HG03064 (cell line): ENCODE measurements at regions not wholly inside any gene's neighbourhood (a gene's known extent, or its start where the extent isn't known, plus 50 kb on each side); places are given as distances from the start of the nearest gene placed in this dataset.

ENCODE experiments used
- ATAC-seq: cut with Tn5 transposase; IDR thresholded peaks from one replicate; pipeline ENCODE4 v1.9.1; 2021; ENCODE audit warnings: low read depth; ENCODE audit not compliant: unreplicated experiment

DNA sequence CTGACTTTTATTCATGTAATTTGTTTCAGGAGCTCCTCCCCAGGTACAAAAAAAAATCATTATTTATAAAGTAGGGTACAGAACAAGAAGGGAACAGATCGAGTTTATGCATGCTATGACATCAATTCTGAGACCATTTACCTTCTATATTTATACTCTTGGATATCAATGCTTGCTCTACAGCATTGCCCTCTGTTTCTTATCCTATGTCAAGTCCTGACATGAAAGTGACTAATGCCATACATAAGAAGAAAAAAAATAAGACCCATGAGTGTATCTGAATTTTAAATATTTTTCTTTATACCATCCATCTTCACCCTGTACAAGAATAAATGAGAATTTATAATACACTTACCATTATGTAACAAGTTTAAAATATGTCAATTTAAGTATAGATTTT is 2016.3 kb upstream of the CDH9 start:
- ATAC-seq = no peak

DNA sequence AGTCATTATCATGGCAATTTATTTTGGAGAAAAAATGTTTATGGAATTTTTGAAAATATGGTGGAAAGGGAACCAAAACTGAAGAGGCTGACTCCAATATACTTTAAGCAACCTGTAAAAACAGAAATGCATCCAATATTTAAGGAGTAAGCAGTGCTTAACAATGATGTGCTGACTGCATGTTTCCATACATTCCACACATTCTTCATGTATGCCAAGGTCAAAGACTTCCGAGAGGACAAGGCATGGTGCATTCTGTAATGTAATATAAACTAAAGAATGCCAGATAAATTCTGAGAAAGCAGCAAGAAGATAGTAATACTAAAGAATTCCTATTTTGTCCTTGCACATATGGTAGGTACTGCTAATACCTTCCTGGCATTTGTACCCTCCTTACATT is 2015.9 kb upstream of the CDH9 start:
- no peak for ATAC-seq

DNA sequence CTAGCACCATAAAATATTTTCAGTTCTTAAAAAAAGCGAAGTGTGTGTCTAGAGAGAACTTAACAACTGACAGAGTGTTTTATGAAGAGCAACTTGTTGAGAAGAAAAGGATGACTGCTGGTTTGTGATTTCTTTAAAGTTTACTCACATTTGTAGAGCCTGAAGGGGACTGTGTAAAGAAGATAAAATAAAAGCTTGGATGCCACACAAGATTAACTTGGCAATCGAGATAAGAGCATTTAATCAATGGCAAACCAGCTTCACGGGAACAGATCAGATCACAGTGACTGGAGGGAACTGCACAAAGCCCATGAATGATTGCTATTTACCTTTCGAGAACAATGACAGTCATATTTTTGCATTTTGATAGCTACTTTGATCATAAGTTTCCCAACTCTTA is 2013.1 kb upstream of the CDH9 start:
- ATAC-seq = no peak

DNA sequence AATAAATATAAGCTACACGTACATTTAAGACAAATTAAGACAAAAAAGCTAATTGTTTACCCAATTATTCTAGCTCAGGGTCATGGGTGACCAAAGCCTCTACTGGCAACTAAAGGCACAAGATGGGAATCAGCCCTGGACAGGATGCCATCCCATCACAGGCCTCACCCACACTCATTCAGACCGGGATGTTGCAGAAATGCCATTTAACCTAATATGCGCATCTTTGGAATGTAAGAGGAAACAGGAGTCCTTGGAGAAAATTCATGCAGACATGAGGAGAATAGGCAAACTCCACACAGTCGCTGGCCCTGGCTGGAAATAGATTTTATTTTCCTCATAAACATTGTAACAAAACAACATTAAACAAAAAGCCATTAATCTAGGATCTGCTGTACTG is 2003.8 kb upstream of the CDH9 start:
- ATAC-seq = no peak

DNA sequence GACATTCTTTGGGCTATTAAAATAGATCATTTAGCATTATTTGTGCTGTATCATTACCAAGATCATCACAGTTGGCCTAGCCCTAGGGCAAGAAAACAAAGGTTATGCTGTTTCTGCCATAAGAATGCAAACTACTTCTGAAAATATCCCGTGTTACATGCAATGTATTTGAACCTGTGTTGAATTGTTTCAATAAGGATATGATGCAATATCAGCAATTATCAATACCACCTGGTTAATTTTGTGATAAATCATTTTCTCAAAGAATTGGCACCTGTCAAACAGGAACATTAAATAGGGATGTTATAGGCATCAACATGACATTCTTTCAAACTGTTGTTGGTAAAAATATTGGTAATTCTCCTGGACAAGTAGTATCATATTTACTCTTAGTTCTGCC is 2002.0 kb upstream of the CDH9 start:
- no peak for ATAC-seq

DNA sequence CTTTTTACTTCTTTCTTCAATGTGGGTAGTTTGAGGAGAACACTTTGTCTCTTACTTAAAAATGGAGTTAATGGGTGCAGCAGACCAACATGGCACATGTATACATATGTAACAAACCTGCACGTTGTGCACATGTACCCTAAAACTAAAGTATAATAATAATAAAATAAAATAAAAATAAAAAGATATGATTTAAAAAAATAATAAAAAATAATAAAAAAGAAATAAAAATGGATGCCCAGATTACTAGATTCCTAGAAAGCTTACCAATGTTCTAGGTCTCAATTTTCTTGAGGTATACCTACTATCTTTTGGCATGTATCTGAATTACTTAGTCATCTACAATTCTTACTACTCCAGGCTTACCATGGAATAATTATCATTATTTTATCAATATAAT is 2001.6 kb upstream of the CDH9 start:
- no peak for ATAC-seq

DNA sequence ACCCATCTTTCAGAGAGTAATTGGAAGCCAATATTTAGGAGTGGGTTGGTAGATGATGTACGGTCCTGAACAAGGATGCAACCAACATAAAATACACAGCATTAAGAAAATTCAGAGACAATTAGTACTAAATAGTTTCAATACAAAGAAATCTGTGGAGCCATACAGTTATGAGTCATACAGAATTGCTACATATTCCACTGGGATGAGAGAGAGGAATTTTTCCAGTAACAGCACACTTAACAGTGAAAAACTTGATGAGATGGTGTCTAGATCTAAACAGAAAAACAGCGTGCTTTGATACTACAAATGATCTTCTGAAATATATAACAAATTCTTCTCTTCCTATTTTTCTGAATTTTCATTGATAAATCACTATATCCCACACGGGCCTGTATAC is 1999.3 kb upstream of the CDH9 start:
- no peak for ATAC-seq

DNA sequence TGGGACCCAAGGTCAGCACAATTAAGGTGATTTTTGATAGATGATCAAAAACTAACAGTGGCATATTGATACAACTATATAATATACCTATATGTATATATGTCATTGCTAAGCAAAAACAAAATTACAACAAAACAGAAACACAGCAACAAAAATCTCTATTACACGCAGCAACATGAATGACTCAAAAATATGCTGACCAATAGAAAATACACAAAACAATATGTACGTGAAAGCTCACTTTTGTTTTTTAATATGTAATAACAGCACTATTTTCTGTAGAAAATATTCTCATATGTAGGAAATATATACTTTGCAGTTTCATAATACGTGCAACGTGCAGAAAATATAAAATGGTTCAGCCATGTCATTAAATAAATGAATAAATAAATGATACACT is 1985.7 kb upstream of the CDH9 start:
- ATAC-seq = no peak

DNA sequence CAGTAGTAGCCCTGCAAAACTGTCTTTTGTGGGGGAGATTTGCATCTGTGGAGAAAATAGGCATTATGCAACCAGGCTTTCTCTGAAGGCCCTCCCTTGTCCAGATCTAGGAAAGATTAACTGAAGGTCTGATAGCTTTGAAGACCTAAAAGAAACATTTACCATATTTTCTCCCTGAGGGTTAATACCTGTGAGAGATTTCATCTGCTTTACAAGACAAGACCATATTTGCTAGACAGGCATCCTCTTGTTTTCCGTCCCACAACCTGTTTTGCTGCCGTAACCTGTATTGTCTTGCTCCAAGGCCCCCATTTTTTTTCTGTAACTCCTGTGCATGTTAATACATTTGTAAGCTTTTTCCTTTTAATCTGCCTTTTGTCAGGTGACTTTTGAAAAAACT is 1985.2 kb upstream of the CDH9 start:
- no peak for ATAC-seq

DNA sequence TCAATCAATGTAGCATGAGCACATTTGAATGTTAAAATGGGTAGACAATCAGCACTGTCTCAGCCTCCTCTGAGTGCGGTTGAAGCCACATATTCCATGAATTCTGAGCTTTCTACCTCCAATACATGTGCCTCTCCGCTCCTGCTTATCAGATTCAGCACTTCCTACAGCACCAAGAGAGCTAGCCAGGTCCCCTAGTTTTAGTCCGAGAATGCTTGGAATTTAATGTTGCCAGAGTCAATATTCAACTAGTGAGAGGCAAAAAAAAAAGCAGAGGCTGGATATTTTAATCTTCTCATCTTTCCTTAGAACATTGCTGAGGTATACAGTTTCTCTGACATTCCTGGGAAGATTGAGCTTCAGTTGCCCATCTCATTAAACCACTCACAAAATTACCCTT is 1979.1 kb upstream of the CDH9 start:
- no peak for ATAC-seq

DNA sequence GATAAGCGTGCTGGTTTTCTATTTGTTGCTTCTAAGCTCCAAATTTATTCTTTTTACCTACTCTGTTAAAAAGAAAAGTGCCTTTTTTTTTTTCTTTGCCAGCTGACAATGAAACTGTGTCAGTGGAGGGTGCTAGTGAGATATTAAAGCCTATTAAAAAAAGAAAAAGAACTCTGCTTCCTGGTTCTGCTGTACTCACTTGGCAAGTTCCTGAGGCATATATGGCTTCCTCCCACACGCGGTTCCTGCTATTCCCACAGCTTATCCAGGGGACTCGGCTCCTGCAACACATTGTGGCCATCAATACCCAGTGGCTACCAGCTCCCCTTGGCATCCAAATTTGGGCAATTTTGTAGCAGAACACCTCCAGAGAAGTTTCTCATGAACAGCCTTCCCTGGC is 1977.7 kb upstream of the CDH9 start:
- ATAC-seq = no peak

DNA sequence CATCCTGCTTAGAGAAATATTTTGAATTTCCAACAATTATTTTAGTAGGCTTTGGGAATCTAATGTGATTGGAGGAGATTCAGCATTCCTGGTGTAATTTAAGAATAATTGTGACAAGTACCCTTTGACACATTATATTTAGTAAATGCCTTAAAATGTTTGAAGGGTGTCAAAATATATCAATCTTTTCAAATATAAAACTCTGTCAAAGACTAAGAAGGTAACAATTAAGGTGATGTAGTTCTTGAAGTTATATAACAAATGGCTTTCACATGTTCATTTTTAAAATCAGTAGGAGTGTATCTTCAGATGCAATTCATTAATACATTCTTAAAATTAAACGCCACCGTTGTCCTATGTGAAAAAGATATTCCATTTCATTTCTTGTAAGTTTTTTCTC is 1977.1 kb upstream of the CDH9 start:
- ATAC-seq = no peak

DNA sequence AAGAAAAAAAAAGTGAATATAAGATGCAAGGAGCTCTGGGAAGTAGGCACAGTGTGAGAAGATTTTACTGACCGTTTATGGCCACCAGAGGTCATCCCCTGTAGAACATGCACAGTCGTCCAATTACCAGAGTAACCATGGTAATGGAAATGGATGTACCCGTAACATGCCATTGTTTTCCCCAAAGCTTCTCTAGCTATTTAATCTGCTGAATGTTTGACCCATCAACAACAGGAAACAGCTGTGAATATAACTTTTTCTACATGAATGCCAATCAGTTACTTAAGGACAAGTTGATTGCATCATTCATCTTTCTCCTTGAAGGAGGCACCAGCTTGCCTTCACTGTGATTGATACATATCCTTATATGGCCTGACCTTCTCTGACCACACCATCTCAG is 1967.0 kb upstream of the CDH9 start:
- no peak for ATAC-seq

DNA sequence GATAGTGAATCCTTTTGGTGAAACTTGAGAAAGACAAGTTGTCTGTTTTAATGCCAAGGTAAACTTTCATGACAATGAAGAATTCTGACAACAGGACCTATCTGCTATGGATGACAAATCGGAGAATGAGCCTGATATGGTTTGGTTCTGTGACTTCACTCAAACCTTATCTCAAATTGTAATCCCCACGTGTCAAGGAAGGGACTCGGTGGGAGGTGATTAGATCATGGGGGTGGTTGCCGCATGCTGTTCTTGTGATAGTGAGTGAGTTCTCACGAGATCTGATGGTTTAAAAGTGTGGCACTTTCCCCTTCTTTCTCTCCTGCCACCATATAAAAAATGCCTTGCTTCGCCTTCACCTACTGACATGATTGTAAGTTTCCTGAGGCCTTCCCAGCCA is 1964.1 kb upstream of the CDH9 start:
- ATAC-seq = no peak

DNA sequence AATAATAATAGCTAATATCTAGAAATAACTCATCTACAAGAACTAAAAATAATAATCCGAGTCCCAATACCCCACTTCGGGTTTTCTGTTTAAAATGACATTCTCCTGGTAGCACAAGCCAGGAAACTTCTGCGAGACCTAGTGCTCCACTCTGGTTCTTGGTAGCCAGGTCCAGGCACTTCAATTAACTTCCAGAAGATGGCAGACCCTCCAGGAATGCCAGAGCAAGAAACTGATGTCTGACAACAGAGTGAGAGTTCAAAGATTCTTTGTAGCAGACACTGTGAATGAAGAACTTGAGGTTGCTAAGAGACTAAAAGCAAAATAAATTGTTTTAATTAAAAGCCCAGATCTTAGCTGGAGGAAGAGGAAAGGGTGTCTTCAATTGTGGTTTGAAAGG is 1963.3 kb upstream of the CDH9 start:
- no peak for ATAC-seq

DNA sequence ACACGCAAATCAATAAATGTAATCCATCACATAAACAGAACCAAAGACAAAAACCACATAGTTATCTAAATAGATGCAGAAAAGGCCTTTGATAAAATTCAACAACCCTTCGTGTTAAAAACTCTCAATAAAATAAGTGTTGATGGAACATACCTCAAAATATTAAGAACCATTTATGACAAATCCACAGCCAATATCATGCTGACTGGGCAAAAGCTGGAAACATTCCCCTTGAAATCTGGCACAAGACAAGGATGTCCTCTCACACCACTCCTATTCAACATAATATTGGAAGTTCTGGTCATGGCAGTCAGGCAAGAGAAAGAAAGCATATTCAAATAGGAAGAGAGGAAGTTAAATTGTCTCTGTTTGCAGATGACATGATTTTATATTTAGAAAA is 1946.3 kb upstream of the CDH9 start:
- no peak for ATAC-seq

DNA sequence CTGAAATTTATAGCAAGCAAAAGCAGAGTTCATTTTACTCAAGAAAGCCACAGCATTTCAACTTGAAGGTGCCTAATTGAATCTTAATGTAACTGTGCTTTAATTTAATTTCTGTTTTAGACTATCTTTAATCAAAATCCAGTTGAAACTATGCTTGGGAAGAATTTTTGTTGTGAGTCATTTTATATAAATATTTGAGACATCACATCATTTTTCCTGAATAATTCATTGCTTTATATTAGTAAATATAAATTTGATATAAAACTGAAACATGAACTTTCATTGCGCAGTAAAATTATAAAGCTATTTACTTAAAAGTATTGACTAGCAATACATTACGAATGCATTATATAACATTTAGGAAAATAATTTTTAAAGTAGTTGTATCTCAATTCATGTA is 1937.1 kb upstream of the CDH9 start:
- no peak for ATAC-seq

DNA sequence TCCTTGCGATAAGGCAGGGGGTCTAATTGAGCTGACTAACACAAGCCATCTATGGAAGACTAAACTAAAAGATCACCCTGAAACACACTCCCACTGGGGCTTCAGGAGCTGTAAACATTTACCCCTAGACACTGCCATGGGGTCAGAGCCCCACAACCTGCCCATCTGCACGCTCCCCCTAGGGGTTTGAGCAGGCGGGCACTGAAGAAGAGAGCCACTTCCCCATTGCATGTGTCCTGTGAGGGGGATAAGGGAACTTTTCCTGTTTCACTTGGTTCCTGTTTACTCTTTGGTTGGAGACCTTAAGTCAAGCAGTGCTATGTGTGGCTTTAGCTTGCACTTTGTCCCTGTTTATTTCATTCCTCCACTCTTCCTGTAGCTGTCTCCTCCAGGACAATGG is 1929.5 kb upstream of the CDH9 start:
- ATAC-seq = no peak

DNA sequence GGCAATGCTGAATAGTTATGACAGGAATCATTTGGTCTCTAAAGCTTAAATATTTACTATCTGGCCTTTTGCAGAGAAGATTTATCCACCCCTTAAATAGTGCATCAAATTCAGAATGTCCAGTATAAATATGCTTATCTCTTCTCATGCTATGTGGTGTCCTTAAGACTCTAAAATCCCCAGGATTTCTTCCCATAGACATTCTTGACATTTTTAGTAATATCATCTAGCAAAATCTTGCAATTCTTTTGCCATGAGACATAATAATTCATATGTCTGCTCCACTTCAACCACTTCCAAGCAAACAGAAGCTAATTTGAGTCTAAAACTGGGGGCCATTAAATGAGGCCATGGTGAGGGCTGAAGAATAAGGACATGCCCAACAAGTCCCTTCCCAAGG is 1923.4 kb upstream of the CDH9 start:
- no peak for ATAC-seq

DNA sequence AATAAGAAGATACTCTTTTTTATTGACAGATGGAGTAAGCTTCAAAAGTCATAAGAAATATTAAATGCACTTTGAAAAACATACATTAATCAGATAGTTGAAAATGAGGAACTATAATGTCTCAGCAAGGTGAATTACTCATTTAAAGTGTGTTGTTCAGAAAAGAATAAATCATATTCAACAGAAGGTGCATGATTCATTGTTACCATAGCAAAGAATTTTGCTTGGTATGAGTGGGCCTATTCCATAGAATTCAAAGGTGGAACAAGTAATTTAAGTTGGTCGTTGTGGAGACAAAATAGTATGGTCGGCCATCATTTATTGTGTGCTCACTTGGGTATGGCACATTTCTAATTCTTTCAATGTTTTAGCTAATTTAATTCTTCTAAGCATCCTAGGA is 1920.2 kb upstream of the CDH9 start:
- no peak for ATAC-seq

DNA sequence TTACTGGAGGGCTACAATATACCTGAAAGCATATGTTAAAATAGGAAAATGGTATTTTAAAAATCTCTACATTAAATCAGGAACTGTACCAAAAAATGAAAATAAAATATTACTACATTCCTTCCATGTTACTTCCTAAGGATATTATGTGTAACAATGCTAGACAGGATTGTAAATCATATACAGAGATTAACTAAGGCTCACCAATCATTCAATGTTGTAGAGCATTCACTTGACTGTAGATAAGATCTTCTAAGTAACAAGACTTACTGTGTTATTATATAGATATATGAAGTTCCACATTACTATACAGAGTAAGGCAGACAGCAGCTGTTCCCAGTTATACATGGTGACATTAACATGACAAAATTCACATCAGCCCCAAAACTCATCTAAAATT is 1919.1 kb upstream of the CDH9 start:
- no peak for ATAC-seq

DNA sequence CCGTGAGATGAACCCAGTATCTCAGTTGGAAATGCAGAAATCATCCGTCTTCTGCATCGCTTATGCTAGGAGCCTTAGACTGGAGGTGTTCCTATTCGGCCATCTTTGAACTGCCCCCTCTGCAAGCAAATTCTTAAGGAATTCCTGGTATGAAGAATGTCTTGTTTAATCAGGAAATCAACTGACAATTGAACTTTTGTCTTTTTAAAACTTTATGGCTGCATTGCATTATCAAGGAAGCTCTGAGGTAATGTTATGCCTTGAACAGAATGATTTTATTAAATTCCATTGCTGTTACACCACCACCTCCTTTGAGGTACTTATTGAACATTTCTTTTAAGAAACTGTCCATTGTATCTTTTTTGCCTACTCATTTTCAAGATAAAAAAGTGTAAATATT is 1915.7 kb upstream of the CDH9 start:
- no peak for ATAC-seq

DNA sequence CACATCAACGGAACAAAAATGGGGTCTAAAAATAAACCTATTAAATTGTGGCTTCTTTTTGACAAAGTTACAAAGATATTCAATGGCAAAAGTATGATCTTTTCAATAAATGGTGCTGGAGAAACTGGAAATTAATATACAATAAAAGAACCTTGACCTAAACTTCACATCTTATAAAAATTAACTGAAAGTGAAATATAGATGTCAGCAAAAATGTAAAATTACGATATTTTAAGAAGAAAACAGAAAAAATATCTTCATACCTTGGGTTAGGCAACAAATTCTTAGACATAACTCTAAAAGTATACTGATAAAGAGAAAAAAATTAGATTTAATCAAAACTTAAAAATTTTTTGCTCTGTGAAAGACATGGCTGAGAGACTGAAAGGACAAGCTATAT is 1909.5 kb upstream of the CDH9 start:
- no peak for ATAC-seq

DNA sequence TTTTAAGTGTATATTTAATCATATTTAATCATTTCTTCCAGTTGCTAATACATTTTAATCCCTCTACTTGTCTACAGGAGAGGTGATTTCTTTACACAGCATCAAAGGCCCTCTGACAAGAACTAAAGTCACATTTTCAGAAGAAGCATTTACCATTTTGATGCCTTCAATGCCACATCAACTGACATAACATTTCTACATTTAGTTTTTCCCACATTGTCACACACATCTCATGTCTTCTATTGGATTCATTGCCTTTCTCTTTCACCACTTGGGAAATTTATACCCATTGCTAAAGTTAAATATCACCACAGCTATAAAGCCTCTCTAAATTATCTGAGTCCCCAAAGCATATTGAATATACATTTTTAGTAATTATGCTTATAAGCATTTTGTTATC is 1907.5 kb upstream of the CDH9 start:
- no peak for ATAC-seq
